GM12878 (cell line): ENCODE measurements at regions not wholly inside any gene's neighbourhood (a gene's known extent, or its start where the extent isn't known, plus 50 kb on each side); places are given as distances from the start of the nearest gene placed in this dataset.

Experiments used
- ATAC-seq: fragments of 200-7000 bp; cut with Tn5 transposase; 3 replicates; pipeline ENCODE4 v1.9.1; 2020; ENCODE audit warnings: mild to moderate bottlenecking, moderate library complexity
- BruUV-seq: library from RNA; stranded (reverse); fragments of 400-500 nt; replicated peaks from 2 replicates; lab custom pipeline; 2021; lab: Mats Ljungman, UMichigan
- CTCF ChIA-PET: fragments of 300-600 bp; sonication (Branson Sonifier 250); formaldehyde crosslinking; extraction: SDS; loops from one replicate; lab custom pipeline; 2021; ENCODE audit warnings: inconsistent platforms; lab: Yijun Ruan, JAX
- POLR2A ChIA-PET: fragments of 350-600 bp; formaldehyde crosslinking; extraction: SDS; loops from one replicate; lab custom pipeline; 2021; ENCODE audit warnings: inconsistent platforms; lab: Charles Lee
- RAD21 ChIA-PET: fragments of 300-600 bp; sonication (Branson Sonifier 250); formaldehyde crosslinking; loops from one replicate; lab custom pipeline; 2023; ENCODE audit warnings: antibody characterized with exemption; ENCODE audit not compliant: unreplicated experiment; lab: Charles Lee
- SMC1A ChIA-PET: fragments of 300-600 bp; sonication (Branson Sonifier 250); formaldehyde crosslinking; loops from one replicate; lab custom pipeline; 2023; ENCODE audit not compliant: unreplicated experiment, uncharacterized antibody; lab: Charles Lee
- DNase-seq: peaks from one replicate; pipeline ENCODE4 v3.0.0-alpha.2; 2011; ENCODE audit warnings: low read depth, low spot score
- FAIRE-seq: peaks from 3 replicates; lab custom pipeline; 2011; peaks lifted over from hg19 to GRCh38; lab: Jason Lieb, UNC
- H2AFZ ChIP-seq: 2 replicates; pipeline ENCODE4 v1.6.0; 2011; ENCODE audit warnings: low read depth, low read length, control low read depth; ENCODE audit not compliant: control insufficient read depth
- H3K27ac ChIP-seq: 2 replicates; pipeline ENCODE4 v1.5.1; 2011; ENCODE audit warnings: control low read depth; ENCODE audit not compliant: control insufficient read depth, insufficient read depth
- H3K27me3 ChIP-seq, 2 experiments: replicated peaks in 1 of 2; 2 replicates each; pipeline versions ENCODE4 v1.6.0 to v1.6.1; 2011; ENCODE audit warnings: low read length in 1 of 2; ENCODE audit not compliant: control insufficient read depth in 2 of 2, insufficient read depth in 2 of 2
- H3K36me3 ChIP-seq, 2 experiments: 2 replicates each; pipeline ENCODE4 v1.5.1; 2011; ENCODE audit warnings: low read length in 1 of 2; ENCODE audit not compliant: control insufficient read depth in 2 of 2, insufficient read depth in 2 of 2
- H3K4me1 ChIP-seq: 2 replicates; pipeline ENCODE4 v1.6.1; 2011; ENCODE audit warnings: mild to moderate bottlenecking, low read length, moderate library complexity, mixed read lengths; ENCODE audit not compliant: control insufficient read depth, insufficient read depth
- H3K4me2 ChIP-seq: 2 replicates; pipeline ENCODE4 v1.6.0; 2011; ENCODE audit warnings: control low read depth; ENCODE audit not compliant: control insufficient read depth, insufficient read depth
- H3K4me3 ChIP-seq: fragments of 200-600 bp; sonication (generic); 2 replicates; pipeline ENCODE4 v1.5.1; 2016
- H3K79me2 ChIP-seq: 2 replicates; pipeline ENCODE4 v1.6.0; 2011; ENCODE audit warnings: low read length; ENCODE audit not compliant: control insufficient read depth, insufficient read depth
- H3K9ac ChIP-seq: 2 replicates; pipeline ENCODE4 v1.8.0; 2011; ENCODE audit warnings: low read length, control low read depth, mixed read lengths; ENCODE audit not compliant: control insufficient read depth, insufficient read depth
- H3K9me3 ChIP-seq: replicated peaks from 3 replicates; pipeline ENCODE4 v1.5.1; 2011; ENCODE audit warnings: mild to moderate bottlenecking, low read length; ENCODE audit not compliant: control insufficient read depth, insufficient read depth
- H4K20me1 ChIP-seq: 2 replicates; pipeline ENCODE4 v1.6.0; 2011; ENCODE audit not compliant: control insufficient read depth, insufficient read depth
- ATF7 ChIP-seq: fragments of 450-650 bp; IDR thresholded peaks from 2 replicates; pipeline ENCODE4 v1.6.1; 2016; ENCODE audit warnings: low read depth, mild to moderate bottlenecking
- EED ChIP-seq: sonication (generic); IDR thresholded peaks from 2 replicates; pipeline ENCODE4 v1.6.1; 2016; ENCODE audit warnings: antibody characterized with exemption, low read depth
- ETV6 ChIP-seq, 2 experiments: fragments of 450-650 bp in 1 of 2; IDR thresholded peaks in 1 of 2; conservative IDR thresholded peaks in 1 of 2; 2 replicates each; pipeline ENCODE4 v1.6.1; 2014; ENCODE audit warnings: antibody characterized with exemption in 1 of 2, borderline replicate concordance in 1 of 2, low read depth in 1 of 2, mild to moderate bottlenecking in 1 of 2, moderate library complexity in 1 of 2
- FOXK2 ChIP-seq: fragments of 450-650 bp; IDR thresholded peaks from 2 replicates; pipeline ENCODE4 v1.6.1; 2017; ENCODE audit warnings: mild to moderate bottlenecking, moderate library complexity
- GABPA ChIP-seq: IDR thresholded peaks from 2 replicates; pipeline ENCODE4 v1.6.1; 2014; ENCODE audit warnings: antibody characterized with exemption, low read depth, mild to moderate bottlenecking, inconsistent platforms
- IKZF2 ChIP-seq, 2 experiments: fragments of 450-650 bp; IDR thresholded peaks; 2 replicates each; pipeline ENCODE4 v1.6.1; 2017; ENCODE audit warnings: mild to moderate bottlenecking in 2 of 2, moderate library complexity in 2 of 2
- PAX5 ChIP-seq: IDR thresholded peaks from 2 replicates; pipeline ENCODE4 v1.6.1; 2011; ENCODE audit warnings: low read depth, low read length, borderline replicate concordance
- SMAD1 ChIP-seq: fragments of 450-650 bp; IDR thresholded peaks from 2 replicates; pipeline ENCODE4 v1.6.1; 2018; ENCODE audit warnings: mild to moderate bottlenecking, low read depth; ENCODE audit not compliant: partially characterized antibody
- SMC3 ChIP-seq: IDR thresholded peaks from 2 replicates; pipeline ENCODE4 v1.6.1; 2011; ENCODE audit warnings: low read length, improper control_type of control experiment, borderline replicate concordance
- TARDBP ChIP-seq: IDR thresholded peaks from 2 replicates; pipeline ENCODE4 v1.6.1; 2016; ENCODE audit warnings: borderline replicate concordance
- TCF7 ChIP-seq: IDR thresholded peaks from 2 replicates; pipeline ENCODE4 v1.6.1; 2014; ENCODE audit warnings: antibody characterized with exemption, borderline replicate concordance
- YY1 ChIP-seq: IDR thresholded peaks from 2 replicates; pipeline ENCODE4 v1.6.1; 2011; ENCODE audit warnings: low read depth, mild to moderate bottlenecking, low read length
- ZBED1 ChIP-seq: IDR thresholded peaks from 2 replicates; pipeline ENCODE4 v1.6.1; 2016; ENCODE audit warnings: borderline replicate concordance
- ZNF217 ChIP-seq: fragments of 450-650 bp; IDR thresholded peaks from 2 replicates; pipeline ENCODE4 v1.6.1; 2017; ENCODE audit warnings: antibody characterized with exemption, mild to moderate bottlenecking
- ZNF622 ChIP-seq: fragments of 450-650 bp; IDR thresholded peaks from 2 replicates; pipeline ENCODE4 v1.6.1; 2017; ENCODE audit warnings: mild to moderate bottlenecking, inconsistent platforms
- WGBS: methylation state at CpG from one replicate; pipeline ENCODE4 v1.1.6; 2016; ENCODE audit warnings: low lambda C conversion rate; ENCODE audit not compliant: insufficient replicate concordance, insufficient coverage; ENCODE audit errors: missing lambda C conversion rate; 5-methylcytosine and 5-hydroxymethylcytosine counted together
- in situ Hi-C: fragments of 300-500 bp; cut with MboI; formaldehyde crosslinking; loops from 9 replicates; pipeline ENCODE4 v1.14.3; 2018; ENCODE audit warnings: mixed read lengths
- intact Hi-C: fragments of 100-400 bp; cut with micrococcal nuclease; formaldehyde crosslinking; loops from one replicate; pipeline ENCODE4 v1.14.2; 2022; ENCODE audit not compliant: unreplicated experiment

DNA sequence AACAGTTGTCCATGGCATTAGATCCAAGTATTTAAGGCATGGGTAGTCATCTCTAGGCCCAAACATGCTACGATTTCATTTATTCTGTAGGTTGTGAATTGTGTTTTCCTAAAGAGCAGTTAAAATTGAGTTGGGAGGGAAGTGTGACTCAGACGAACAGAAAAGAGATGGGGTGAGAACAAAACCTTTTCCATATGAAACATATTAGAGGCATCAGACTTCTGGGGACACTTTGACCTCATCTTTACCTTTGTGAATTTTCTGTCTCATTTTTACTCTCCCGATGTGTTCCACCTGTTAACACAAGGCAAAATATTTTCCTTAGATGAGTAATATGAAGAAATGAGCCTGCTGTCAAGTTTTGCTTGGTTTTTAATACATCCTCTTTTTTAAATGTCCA is 181.3 kb downstream of the ESM1 start:
- ChIA-PET SMC1A (no interaction called here), POLR2A (no interaction called here), CTCF (no interaction called here), RAD21 (no interaction called here)
- H3K27me3 ChIP-seq = no peaks in the 10 kb centered on the region; a peak in 1 of 4 replicates
- no peak overlapping the region for H3K9ac ChIP-seq
- WGBS = 5% methylated on average over 3 of the region's 3 CpGs
- no peaks in the 10 kb centered on the region for H3K36me3 ChIP-seq
- TF ChIP-seq GABPA = no peak
- no peaks in the 10 kb centered on the region; the same call in 1 of the 2 replicates for H4K20me1 ChIP-seq
- FAIRE-seq (no peak), DNase-seq (no peak), ATAC-seq (no peak)
- H3K4me1 ChIP-seq = peaks cover 4% of the 10 kb centered on the region; the same call in 1 of the 2 replicates
- H3K4me2 ChIP-seq = no peak overlapping the region
- H3K4me3 ChIP-seq = no peak overlapping the region
- H3K27ac ChIP-seq = no peak overlapping the region
- H3K9me3 ChIP-seq = no peaks in the 10 kb centered on the region
- no peak overlapping the region for H2AFZ ChIP-seq
- no TSS peak for BruUV-seq
- intact Hi-C loops (no loop called here), in situ Hi-C loops (no loop called here)
- H3K79me2 ChIP-seq = no peaks in the 10 kb centered on the region

DNA sequence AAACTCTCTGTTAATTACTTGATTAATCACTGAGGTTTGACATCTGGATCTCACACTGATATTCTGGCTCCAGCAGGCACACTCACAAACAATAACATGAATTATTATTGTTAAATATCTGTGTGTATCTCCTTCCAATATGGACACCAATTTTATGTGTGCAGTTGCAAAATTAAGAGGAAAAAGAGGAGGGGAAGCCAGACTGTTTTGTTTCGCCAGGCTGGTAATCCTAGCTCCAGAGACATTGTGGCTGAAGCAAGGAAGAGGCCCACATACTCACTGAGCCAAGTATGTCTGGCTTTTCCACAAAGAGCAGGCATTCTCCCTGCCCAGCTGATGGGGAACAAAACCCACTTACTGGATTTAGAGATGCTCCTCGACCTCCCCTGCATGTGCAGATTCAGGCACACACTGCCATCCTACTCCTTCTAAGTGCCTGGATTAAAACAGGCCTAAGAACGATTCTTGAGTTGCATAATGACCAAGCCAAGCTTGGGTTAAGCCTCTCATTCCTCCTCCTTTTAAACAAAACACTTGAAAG is 181.9 kb downstream of the ESM1 start:
- H2AFZ ChIP-seq = no peak overlapping the region
- no TSS peak for BruUV-seq
- TF ChIP-seq TCF7 = no peak
- TF ChIP-seq PAX5 = no peak
- no peak for TF ChIP-seq IKZF2 (IDR thresholded peaks at IDR 0.05)
- TF ChIP-seq EED = no peak
- TF ChIP-seq SMAD1 = no peak
- no peak for TF ChIP-seq SMC3
- TF ChIP-seq ZBED1 = no peak
- TF ChIP-seq ZNF622 = no peak
- TF ChIP-seq TARDBP = no peak
- TF ChIP-seq ETV6 (conservative IDR thresholded peaks at IDR 0.05 in 1 of 2, IDR thresholded peaks at IDR 0.05 in 1 of 2; ENCODE audit: borderline replicate concordance in 1 of 2, low read depth in 1 of 2) = no peak
- TF ChIP-seq ATF7 = no peak
- no peak for TF ChIP-seq ZNF217
- no peak for TF ChIP-seq YY1
- no peak for TF ChIP-seq FOXK2
- H3K79me2 ChIP-seq = no peaks in the 10 kb centered on the region
- peaks cover 4% of the 10 kb centered on the region; the same call in 1 of the 2 replicates for H3K4me1 ChIP-seq
- H3K27ac ChIP-seq = no peak overlapping the region
- no peak for ATAC-seq
- in situ Hi-C loops = no loop called here
- no peak overlapping the region for H3K4me2 ChIP-seq
- H3K36me3 ChIP-seq = no peaks in the 10 kb centered on the region
- no peak overlapping the region for H3K9ac ChIP-seq
- FAIRE-seq = no peak
- ChIA-PET CTCF (no interaction called here), RAD21 (no interaction called here), SMC1A (no interaction called here), POLR2A (no interaction called here)
- 10% methylated on average over 3 of the region's 3 CpGs for WGBS
- no peak for DNase-seq
- no peaks in the 10 kb centered on the region; the same call in 1 of the 2 replicates for H4K20me1 ChIP-seq
- no peaks in the 10 kb centered on the region for H3K9me3 ChIP-seq
- intact Hi-C loops = no loop called here
- no peaks in the 10 kb centered on the region; a peak in 1 of 4 replicates for H3K27me3 ChIP-seq
- no peak overlapping the region for H3K4me3 ChIP-seq
